ENCODE measurements at regions not wholly inside any gene's neighbourhood (a gene's known extent, or its start where the extent isn't known, plus 50 kb on each side); places are given as distances from the start of the nearest gene placed in this dataset.

DNA sequence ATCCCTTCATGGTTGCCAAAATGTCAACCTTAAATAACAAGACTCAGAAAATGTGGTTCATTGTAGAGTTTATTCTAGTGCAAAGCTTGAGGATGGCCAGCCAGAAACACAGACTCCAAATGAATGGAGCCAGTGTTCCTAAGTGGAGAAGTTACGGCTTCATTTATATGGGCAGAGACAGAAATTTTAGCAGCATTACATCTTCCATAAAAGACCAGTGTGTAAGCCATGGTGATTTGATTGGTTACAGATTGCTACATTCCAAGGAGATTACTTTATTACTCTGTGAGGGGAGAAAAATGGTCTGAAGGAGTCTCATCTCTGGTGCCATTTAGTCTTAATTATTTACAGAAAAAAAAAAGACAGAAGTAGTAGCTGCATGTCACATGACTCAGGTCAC lies 97.8 kb downstream of the OTOR start:
- Histone ChIP-seq H3K4me3 (ENCODE audit: low read length) (no peak overlapping the region), H3K27me3 (ENCODE audit: insufficient read depth, low read depth, low read length) (no peaks in the 10 kb centered on the region), H3K36me3 (ENCODE audit: insufficient read depth, low read length) (no peaks in the 10 kb centered on the region), H4K20me1 (ENCODE audit: insufficient read depth) (no peaks in the 10 kb centered on the region), H3K79me2 (replicated peaks; ENCODE audit: insufficient read depth, low read length) (no peaks in the 10 kb centered on the region), H3K9me3 (ENCODE audit: low read length) (no peaks in the 10 kb centered on the region), H3K27ac (ENCODE audit: low read length) (no peak overlapping the region), H2AFZ (ENCODE audit: low read depth, low read length) (no peak overlapping the region), H3F3A (ENCODE audit: insufficient read depth, low read length, poor library complexity, severe bottlenecking) (no peaks in the 10 kb centered on the region), H3K4me2 (ENCODE audit: low read length) (no peak overlapping the region), H3K9me2 (ENCODE audit: insufficient read depth, low read length) (no peaks in the 10 kb centered on the region), H3K9ac (ENCODE audit: low read length) (no peak overlapping the region)
- no peak for TF ChIP-seq TAF1 (IDR thresholded peaks at IDR 0.05; ENCODE audit: low read depth)
- no peak for TF ChIP-seq RAD21 (conservative IDR thresholded peaks at IDR 0.05)
- TF ChIP-seq MXI1 (conservative IDR thresholded peaks at IDR 0.05; ENCODE audit: poor library complexity, severe bottlenecking) = no peak
- no peak for TF ChIP-seq REST (IDR thresholded peaks at IDR 0.05; ENCODE audit: borderline replicate concordance)
- no peak for TF ChIP-seq SMC3 (conservative IDR thresholded peaks at IDR 0.05; ENCODE audit: poor library complexity)
- no peak for TF ChIP-seq CTCF (IDR thresholded peaks at IDR 0.05; ENCODE audit: poor library complexity, severe bottlenecking)
- TF ChIP-seq POLR2AphosphoS5 (IDR thresholded peaks at IDR 0.05) = no peak
- no peak for TF ChIP-seq EP300 (conservative IDR thresholded peaks at IDR 0.05; ENCODE audit: poor library complexity, severe bottlenecking)
- TF ChIP-seq EZH2 (IDR thresholded peaks at IDR 0.05; ENCODE audit: borderline replicate concordance, insufficient read depth, low read length, poor library complexity, severe bottlenecking) = no peak

GRCh38 chr20:16848061-16848460 lies 99.9 kb downstream of the OTOR start:
- Histone ChIP-seq H3K79me2 (replicated peaks; ENCODE audit: insufficient read depth, low read length) (no peaks in the 10 kb centered on the region), H3K9me3 (ENCODE audit: low read length) (no peaks in the 10 kb centered on the region), H3F3A (ENCODE audit: insufficient read depth, low read length, poor library complexity, severe bottlenecking) (no peaks in the 10 kb centered on the region), H3K4me3 (ENCODE audit: low read length) (no peak overlapping the region), H3K36me3 (ENCODE audit: insufficient read depth, low read length) (no peaks in the 10 kb centered on the region), H2AFZ (ENCODE audit: low read depth, low read length) (no peak overlapping the region), H3K27me3 (ENCODE audit: insufficient read depth, low read depth, low read length) (no peaks in the 10 kb centered on the region), H3K9ac (ENCODE audit: low read length) (no peak overlapping the region), H4K20me1 (ENCODE audit: insufficient read depth) (no peaks in the 10 kb centered on the region), H3K4me2 (ENCODE audit: low read length) (no peak overlapping the region), H3K27ac (ENCODE audit: low read length) (no peak overlapping the region), H3K9me2 (ENCODE audit: insufficient read depth, low read length) (no peaks in the 10 kb centered on the region)
- TF ChIP-seq RAD21 (conservative IDR thresholded peaks at IDR 0.05) (no peak), CTCF (IDR thresholded peaks at IDR 0.05; ENCODE audit: poor library complexity, severe bottlenecking) (no peak), EP300 (conservative IDR thresholded peaks at IDR 0.05; ENCODE audit: poor library complexity, severe bottlenecking) (no peak), REST (IDR thresholded peaks at IDR 0.05; ENCODE audit: borderline replicate concordance) (no peak), EZH2 (IDR thresholded peaks at IDR 0.05; ENCODE audit: borderline replicate concordance, insufficient read depth, low read length, poor library complexity, severe bottlenecking) (no peak), POLR2AphosphoS5 (IDR thresholded peaks at IDR 0.05) (no peak), SMC3 (conservative IDR thresholded peaks at IDR 0.05; ENCODE audit: poor library complexity) (no peak), TAF1 (IDR thresholded peaks at IDR 0.05; ENCODE audit: low read depth) (no peak), MXI1 (conservative IDR thresholded peaks at IDR 0.05; ENCODE audit: poor library complexity, severe bottlenecking) (no peak)
